HL-60 (cell line): ENCODE measurements at regions not wholly inside any gene's neighbourhood (a gene's known extent, or its start where the extent isn't known, plus 50 kb on each side); places are given as distances from the start of the nearest gene placed in this dataset.
"Not testable (repeated sequence)": the region's sequence is repeated elsewhere in the genome, so short reads cannot be mapped to it uniquely, and the experiment has no call there.

ENCODE experiments used
- DNase-seq, 2 experiments: peaks; one replicate each; pipeline ENCODE4 v3.0.0-alpha.2; 2010 to 2020; ENCODE audit warnings: low read depth in 1 of 2, low spot score in 1 of 2
- H3K27ac ChIP-seq: fragments of 250-450 bp; sonication (Bioruptor Pico); replicated peaks from 2 replicates; pipeline ENCODE4 v1.5.1; 2020; ENCODE audit warnings: mild to moderate bottlenecking, moderate library complexity
- H3K27me3 ChIP-seq: fragments of 250-450 bp; sonication (Bioruptor Pico); 2 replicates; pipeline ENCODE4 v1.5.1; 2021; ENCODE audit warnings: mild to moderate bottlenecking, moderate library complexity; ENCODE audit not compliant: insufficient read depth, poor library complexity, severe bottlenecking
- H3K4me3 ChIP-seq: replicated peaks from 2 replicates; pipeline ENCODE4 v1.5.1; 2011; ENCODE audit warnings: mild to moderate bottlenecking, control low read depth, low read length; ENCODE audit not compliant: insufficient read depth
- CTCF ChIP-seq: IDR thresholded peaks from one replicate; pipeline ENCODE4 v1.5.1; 2011; ENCODE audit warnings: low read length, control low read depth, inconsistent platforms; ENCODE audit not compliant: insufficient read depth
- GABPA ChIP-seq: IDR thresholded peaks from 2 replicates; pipeline ENCODE4 v1.6.1; 2012; ENCODE audit warnings: low read depth
- POLR2AphosphoS5 ChIP-seq: IDR thresholded peaks from 2 replicates; pipeline ENCODE4 v1.6.1; 2012; ENCODE audit warnings: low read depth
- REST ChIP-seq: IDR thresholded peaks from 2 replicates; pipeline ENCODE4 v1.6.1; 2012; ENCODE audit warnings: low read depth; ENCODE audit not compliant: insufficient replicate concordance
- SPI1 ChIP-seq: IDR thresholded peaks from 2 replicates; pipeline ENCODE4 v1.6.1; 2012; ENCODE audit warnings: low read depth, mild to moderate bottlenecking, borderline replicate concordance

GRCh38 chr10:117627561-117627960 is 85.0 kb downstream of the EMX2 start:
- no peak for TF ChIP-seq CTCF
- no peak for TF ChIP-seq SPI1
- TF ChIP-seq REST, result no peak
- TF ChIP-seq GABPA, result no peak
- TF ChIP-seq POLR2AphosphoS5, result no peak
- DNase-seq, result no peak
- Histone ChIP-seq H3K27ac (no peak overlapping the region), H3K27me3 (no peaks in the 10 kb centered on the region), H3K4me3 (no peak overlapping the region)

DNA sequence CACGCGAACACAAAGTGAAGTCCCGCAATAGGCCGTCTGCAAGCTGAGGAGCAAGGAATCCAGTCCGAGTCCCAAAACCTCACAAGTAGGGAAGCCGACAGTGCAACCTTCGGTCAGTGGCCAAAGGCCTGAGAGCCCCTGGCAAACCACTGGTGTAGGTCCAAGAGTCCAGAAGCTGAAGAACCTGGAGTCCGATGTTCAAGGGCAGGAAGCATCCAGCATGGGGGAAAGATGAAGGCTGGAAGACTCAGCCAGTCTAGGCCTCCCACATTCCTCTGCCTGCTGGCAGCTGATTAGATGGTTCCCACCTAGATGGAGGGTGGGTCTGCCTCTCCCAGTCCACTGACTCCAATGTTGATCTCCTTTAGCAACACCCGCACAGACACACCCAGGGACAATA is 87.2 kb downstream of the EMX2 start:
- not testable (repeated sequence) for H3K27me3 ChIP-seq, DNase-seq, H3K4me3 ChIP-seq

DNA sequence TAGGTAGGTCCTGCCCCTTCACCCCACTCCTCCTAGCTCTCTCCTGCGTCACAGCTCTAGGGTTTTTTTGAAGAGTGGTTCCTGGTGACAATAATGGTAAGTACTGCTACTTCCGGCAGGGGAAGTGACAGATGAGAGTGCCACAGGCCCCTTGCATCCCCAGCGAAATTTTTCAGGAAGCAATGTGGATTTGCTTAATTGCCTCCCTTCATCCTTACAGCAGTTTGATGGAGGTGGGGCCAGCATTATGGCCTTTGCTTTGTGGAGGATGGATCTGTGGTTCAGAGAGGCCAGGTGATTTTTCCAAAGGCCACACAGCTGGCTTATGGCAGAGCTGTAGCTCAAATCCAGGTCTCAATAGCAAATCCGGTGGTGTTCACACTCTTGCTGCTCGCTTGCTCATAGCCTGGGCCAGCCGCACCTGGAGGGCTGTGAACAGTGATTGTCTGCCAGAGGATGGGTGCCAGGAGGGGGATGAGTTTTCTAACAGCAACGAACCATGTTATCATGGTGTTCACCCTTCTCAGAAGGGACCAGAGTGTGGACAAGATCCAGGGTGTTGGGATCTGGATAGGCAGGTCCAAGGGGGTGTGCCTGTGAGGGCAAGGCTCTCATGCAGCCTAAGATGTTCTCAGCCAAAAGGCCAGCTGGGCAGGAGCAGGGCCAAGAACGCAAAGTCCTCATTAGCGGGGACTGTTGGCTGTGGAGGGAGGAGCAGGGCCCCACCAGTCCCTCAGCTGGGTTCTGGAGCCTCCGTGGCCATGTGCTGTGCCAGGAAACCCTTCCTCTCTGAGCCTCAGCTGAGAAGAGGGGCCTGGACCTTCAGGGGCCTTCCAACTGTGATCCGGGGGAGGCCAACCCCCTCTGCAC is 89.0 kb downstream of the EMX2 start:
- no peak for DNase-seq
- TF ChIP-seq CTCF, result no peak
- TF ChIP-seq GABPA, result no peak
- TF ChIP-seq REST, result no peak
- no peak for TF ChIP-seq POLR2AphosphoS5
- TF ChIP-seq SPI1, result no peak
- no peaks in the 10 kb centered on the region for H3K27me3 ChIP-seq
- H3K27ac ChIP-seq, result no peak overlapping the region
- H3K4me3 ChIP-seq, result no peak overlapping the region

More for the DNA sequence above, 87.2 kb downstream of the EMX2 start:
- H3K27ac ChIP-seq, result not testable (repeated sequence)

DNA sequence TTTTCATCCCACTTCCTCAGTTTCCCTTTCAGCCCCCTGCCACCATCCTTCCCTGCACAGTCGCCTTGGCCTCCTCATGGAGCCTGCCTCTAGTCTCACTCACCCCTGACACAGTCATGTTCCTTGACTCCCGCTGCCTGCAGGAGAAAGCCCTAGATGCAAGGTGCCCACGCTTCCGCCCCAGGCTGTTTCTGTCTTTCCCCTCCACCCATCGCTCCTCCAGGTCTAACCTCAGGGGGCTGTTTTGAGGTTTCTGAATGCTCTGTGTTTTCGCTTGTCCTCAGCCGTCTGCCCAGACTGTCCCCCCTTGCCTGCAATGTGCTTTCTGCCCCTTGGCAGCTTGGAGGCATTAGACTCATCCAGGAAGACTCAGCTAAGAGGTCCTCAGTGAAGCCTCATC is 89.9 kb downstream of the EMX2 start:
- TF ChIP-seq POLR2AphosphoS5, result no peak
- TF ChIP-seq CTCF, result no peak
- no peak for TF ChIP-seq SPI1
- TF ChIP-seq GABPA, result no peak
- no peak for TF ChIP-seq REST
- Histone ChIP-seq H3K4me3 (no peak overlapping the region), H3K27me3 (peaks cover under 1% of the 10 kb centered on the region), H3K27ac (no peak overlapping the region)
- no peak for DNase-seq
